Smooth muscle cell (in vitro differentiated cells): ENCODE measurements at regions not wholly inside any gene's neighbourhood (a gene's known extent, or its start where the extent isn't known, plus 50 kb on each side); places are given as distances from the start of the nearest gene placed in this dataset.

Experiments used
- DNase-seq: peaks from one replicate; lab custom pipeline; 2025; ENCODE audit not compliant: unreplicated experiment; lab: John Stamatoyannopoulos, UW
- H2AFZ ChIP-seq: fragments of 200-600 bp; sonication (generic); 2 replicates; pipeline ENCODE4 v1.6.0; 2016; ENCODE audit warnings: antibody characterized with exemption, low read depth, mild to moderate bottlenecking
- H3F3A ChIP-seq: fragments of 200-600 bp; sonication (generic); 2 replicates; pipeline ENCODE4 v1.6.0; 2017; ENCODE audit warnings: antibody characterized with exemption, low read depth
- H3K27ac ChIP-seq: fragments of 200-600 bp; sonication (generic); 2 replicates; pipeline ENCODE4 v1.5.1; 2016; ENCODE audit warnings: low read depth, mild to moderate bottlenecking
- H3K27me3 ChIP-seq: fragments of 200-600 bp; sonication (generic); 2 replicates; pipeline ENCODE4 v1.6.1; 2016; ENCODE audit warnings: low read depth, mild to moderate bottlenecking
- H3K36me3 ChIP-seq: fragments of 200-600 bp; sonication (generic); 2 replicates; pipeline ENCODE4 v1.5.1; 2016; ENCODE audit warnings: low read depth
- H3K4me1 ChIP-seq: fragments of 200-600 bp; sonication (generic); 2 replicates; pipeline ENCODE4 v1.5.1; 2016; ENCODE audit warnings: low read depth
- H3K4me2 ChIP-seq: fragments of 200-600 bp; sonication (generic); 2 replicates; pipeline ENCODE4 v1.6.0; 2016; ENCODE audit warnings: mild to moderate bottlenecking
- H3K4me3 ChIP-seq: fragments of 200-600 bp; sonication (generic); 2 replicates; pipeline ENCODE4 v1.5.1; 2016; ENCODE audit warnings: mild to moderate bottlenecking
- H3K79me2 ChIP-seq: fragments of 200-600 bp; sonication (generic); 2 replicates; pipeline ENCODE4 v1.6.0; 2016; ENCODE audit warnings: low read depth, mild to moderate bottlenecking
- H3K9ac ChIP-seq: fragments of 200-600 bp; sonication (generic); 2 replicates; pipeline ENCODE4 v1.6.0; 2016; ENCODE audit warnings: low read depth
- H3K9me3 ChIP-seq: fragments of 200-600 bp; sonication (generic); replicated peaks from 2 replicates; pipeline ENCODE4 v1.5.1; 2016; ENCODE audit warnings: low read depth
- H4K20me1 ChIP-seq: fragments of 200-600 bp; sonication (generic); 2 replicates; pipeline ENCODE4 v1.6.0; 2016; ENCODE audit warnings: low read depth
- CTCF ChIP-seq: fragments of 200-600 bp; sonication (generic); IDR thresholded peaks from 2 replicates; pipeline ENCODE4 v1.5.1; 2017; ENCODE audit warnings: borderline replicate concordance, mild to moderate bottlenecking, antibody characterized with exemption; ENCODE audit not compliant: insufficient read depth, poor library complexity, severe bottlenecking
- WGBS: methylation state at CpG from one replicate; pipeline ENCODE4 v1.1.7; 2016; ENCODE audit warnings: low lambda C conversion rate; 5-methylcytosine and 5-hydroxymethylcytosine counted together

- H4K20me1 ChIP-seq, result no peaks in the 10 kb centered on the region
- no peaks in the 10 kb centered on the region for H3K4me1 ChIP-seq
- no peak overlapping the region for H3K9ac ChIP-seq
- H2AFZ ChIP-seq, result no peak overlapping the region
- no peaks in the 10 kb centered on the region for H3K27me3 ChIP-seq
- no peaks in the 10 kb centered on the region for H3F3A ChIP-seq
- no peak overlapping the region for H3K27ac ChIP-seq
- TF ChIP-seq CTCF, result no peak
- no peak for DNase-seq
- H3K36me3 ChIP-seq, result no peaks in the 10 kb centered on the region
- no peaks in the 10 kb centered on the region for H3K9me3 ChIP-seq
- no peak overlapping the region for H3K4me3 ChIP-seq
- no peak overlapping the region for H3K4me2 ChIP-seq
- no peaks in the 10 kb centered on the region for H3K79me2 ChIP-seq
Observed at GRCh38 chr2:34069604-34070003, 470.5 kb upstream of the FAM98A start.

GRCh38 chr2:34050413-34050812 lies 451.3 kb upstream of the FAM98A start:
- H3K27me3 ChIP-seq, result no peaks in the 10 kb centered on the region
- H3K36me3 ChIP-seq, result no peaks in the 10 kb centered on the region
- no peak overlapping the region for H3K4me2 ChIP-seq
- no peaks in the 10 kb centered on the region for H3K79me2 ChIP-seq
- DNase-seq, result no peak
- no peaks in the 10 kb centered on the region for H3K4me1 ChIP-seq
- no peak overlapping the region for H3K4me3 ChIP-seq
- H3F3A ChIP-seq, result no peaks in the 10 kb centered on the region
- H3K9ac ChIP-seq, result no peak overlapping the region
- no peak for TF ChIP-seq CTCF
- H3K9me3 ChIP-seq, result no peaks in the 10 kb centered on the region
- H2AFZ ChIP-seq, result no peak overlapping the region
- H3K27ac ChIP-seq, result no peak overlapping the region
- H4K20me1 ChIP-seq, result no peaks in the 10 kb centered on the region

- Histone ChIP-seq H3K4me3 (no peak overlapping the region), H3K9me3 (no peaks in the 10 kb centered on the region), H4K20me1 (no peaks in the 10 kb centered on the region), H2AFZ (no peak overlapping the region), H3K79me2 (no peaks in the 10 kb centered on the region), H3K27ac (no peak overlapping the region), H3K36me3 (no peaks in the 10 kb centered on the region), H3K4me1 (no peaks in the 10 kb centered on the region), H3F3A (no peaks in the 10 kb centered on the region), H3K27me3 (no peaks in the 10 kb centered on the region), H3K9ac (no peak overlapping the region), H3K4me2 (no peak overlapping the region)
- TF ChIP-seq CTCF, result no peak
- no peak for DNase-seq
- 89% methylated on average over 5 of the region's 5 CpGs for WGBS
Observed at GRCh38 chr2:34045101-34045655, 446.1 kb upstream of the FAM98A start.

GRCh38 chr2:34037886-34038285 lies 438.8 kb upstream of the FAM98A start:
- Histone ChIP-seq H3K4me1 (no peaks in the 10 kb centered on the region), H3K9ac (no peak overlapping the region), H2AFZ (no peak overlapping the region), H3K4me2 (no peak overlapping the region), H3K36me3 (no peaks in the 10 kb centered on the region), H3F3A (no peaks in the 10 kb centered on the region), H3K79me2 (no peaks in the 10 kb centered on the region), H4K20me1 (no peaks in the 10 kb centered on the region), H3K27me3 (no peaks in the 10 kb centered on the region), H3K4me3 (no peak overlapping the region), H3K9me3 (no peaks in the 10 kb centered on the region), H3K27ac (no peak overlapping the region)
- TF ChIP-seq CTCF, result no peak
- WGBS, result 94% methylated on average over 1 of the region's 1 CpG
- no peak for DNase-seq
